Mesendoderm (in vitro differentiated cells): ENCODE measurements at regions not wholly inside any gene's neighbourhood (a gene's known extent, or its start where the extent isn't known, plus 50 kb on each side); places are given as distances from the start of the nearest gene placed in this dataset.

ENCODE experiments used
- DNase-seq: peaks from one replicate; pipeline ENCODE4 v3.0.0; 2013
- H2AK5ac ChIP-seq: 2 replicates; pipeline ENCODE4 v1.6.1; 2013; ENCODE audit warnings: low read length, inconsistent platforms
- H2BK120ac ChIP-seq: 2 replicates; pipeline ENCODE4 v1.6.1; 2013; ENCODE audit warnings: low read depth, mild to moderate bottlenecking, low read length, moderate library complexity, mixed read lengths
- H2BK15ac ChIP-seq: replicated peaks from 2 replicates; pipeline ENCODE4 v1.6.1; 2013; ENCODE audit warnings: low read depth, mild to moderate bottlenecking, moderate library complexity
- H2BK5ac ChIP-seq: 2 replicates; pipeline ENCODE4 v1.6.1; 2013; ENCODE audit warnings: low read length, inconsistent platforms
- H3K18ac ChIP-seq: 2 replicates; pipeline ENCODE4 v1.6.1; 2013; ENCODE audit warnings: mild to moderate bottlenecking, low read length, mixed read lengths
- H3K23ac ChIP-seq: one replicate; pipeline ENCODE4 v1.6.1; 2013; ENCODE audit warnings: low read length
- H3K27ac ChIP-seq: 2 replicates; pipeline ENCODE4 v1.5.1; 2013; ENCODE audit warnings: low read depth, mild to moderate bottlenecking, inconsistent platforms, low read length, moderate library complexity
- H3K27me3 ChIP-seq: 2 replicates; pipeline ENCODE4 v1.6.1; 2013; ENCODE audit warnings: low read length, control low read depth, mild to moderate bottlenecking, inconsistent platforms; ENCODE audit not compliant: insufficient read depth, poor library complexity
- H3K36me3 ChIP-seq: 2 replicates; pipeline ENCODE4 v1.6.1; 2013; ENCODE audit warnings: low read length, inconsistent platforms; ENCODE audit not compliant: control insufficient read depth, insufficient read depth
- H3K4ac ChIP-seq: one replicate; pipeline ENCODE4 v1.6.1; 2013; ENCODE audit warnings: low read depth, mild to moderate bottlenecking, low read length, moderate library complexity
- H3K4me1 ChIP-seq: 2 replicates; pipeline ENCODE4 v1.6.1; 2013; ENCODE audit warnings: low read depth, low read length, inconsistent platforms; ENCODE audit not compliant: control insufficient read depth
- H3K4me2 ChIP-seq: 2 replicates; pipeline ENCODE4 v1.6.1; 2013; ENCODE audit warnings: low read length
- H3K4me3 ChIP-seq: 2 replicates; pipeline ENCODE4 v1.5.1; 2013; ENCODE audit warnings: mild to moderate bottlenecking, low read length
- H3K56ac ChIP-seq: one replicate; pipeline ENCODE4 v1.6.1; 2013; ENCODE audit warnings: low read length
- H3K79me1 ChIP-seq: 2 replicates; pipeline ENCODE4 v1.6.1; 2013; ENCODE audit warnings: low read length, inconsistent platforms
- H3K79me2 ChIP-seq: 2 replicates; pipeline ENCODE4 v1.6.1; 2013; ENCODE audit warnings: mild to moderate bottlenecking, low read length; ENCODE audit not compliant: control insufficient read depth, insufficient read depth
- H3K9ac ChIP-seq: 2 replicates; pipeline ENCODE4 v1.6.1; 2013; ENCODE audit warnings: low read length, inconsistent platforms
- H4K5ac ChIP-seq: one replicate; pipeline ENCODE4 v1.6.1; 2013; ENCODE audit warnings: low read length
- H4K8ac ChIP-seq: one replicate; pipeline ENCODE4 v1.6.1; 2013; ENCODE audit warnings: low read depth, mild to moderate bottlenecking, control low read depth, low read length, moderate library complexity
- WGBS: extraction: QIAGEN DNeasy Blood & Tissue Kit; methylation state at CpG from one replicate; pipeline ENCODE4 v1.1.7; 2013; ENCODE audit warnings: low lambda C conversion rate, missing lambda C conversion rate; ENCODE audit not compliant: insufficient coverage; ENCODE audit errors: extremely low coverage; 5-methylcytosine and 5-hydroxymethylcytosine counted together

DNA sequence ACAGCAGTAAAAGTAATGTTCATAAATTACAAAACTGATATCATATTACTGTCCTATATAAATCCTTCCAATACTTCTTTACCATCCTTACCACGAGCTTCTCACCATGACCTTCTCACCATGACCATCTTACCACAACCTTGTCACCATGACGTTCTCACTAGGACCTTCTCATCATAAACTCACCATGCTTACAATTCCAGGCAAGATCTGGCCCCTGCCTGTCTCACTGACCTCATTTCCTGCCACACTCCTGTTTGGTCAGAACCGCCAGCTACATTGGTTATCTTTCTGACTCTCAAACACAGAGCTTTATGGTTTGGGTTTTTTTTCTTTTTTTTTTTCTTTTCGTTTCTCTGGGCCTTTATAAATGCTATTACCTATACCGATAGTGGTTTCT lies 827.6 kb downstream of the RNF144A start:
- Histone ChIP-seq H2BK120ac (no peak overlapping the region), H3K79me1 (no peaks in the 10 kb centered on the region), H3K4me3 (no peak overlapping the region), H2AK5ac (no peak overlapping the region), H3K27me3 (no peaks in the 10 kb centered on the region), H4K8ac (no peak overlapping the region), H3K9ac (no peak overlapping the region), H2BK5ac (no peak overlapping the region), H3K79me2 (no peaks in the 10 kb centered on the region), H3K4me1 (no peaks in the 10 kb centered on the region), H3K4ac (no peak overlapping the region), H3K56ac (no peak overlapping the region), H4K5ac (no peak overlapping the region), H2BK15ac (no peak overlapping the region), H3K36me3 (no peaks in the 10 kb centered on the region), H3K27ac (no peak overlapping the region), H3K18ac (no peak overlapping the region), H3K23ac (no peak overlapping the region), H3K4me2 (no peak overlapping the region)
- no peak for DNase-seq
- whole genome bisulfite sequencing: 100% methylated on average over 1 of the region's 5 CpGs

- no peak overlapping the region for H3K4me3 ChIP-seq
- no peak overlapping the region for H4K8ac ChIP-seq
- no peak overlapping the region for H2AK5ac ChIP-seq
- no peak overlapping the region for H2BK120ac ChIP-seq
- no peak overlapping the region for H3K18ac ChIP-seq
- no peaks in the 10 kb centered on the region for H3K36me3 ChIP-seq
- no peak overlapping the region for H2BK15ac ChIP-seq
- H3K4me2 ChIP-seq: no peak overlapping the region
- peak overlapping the region; percentile 16 for H3K4ac ChIP-seq
- no peak overlapping the region for H4K5ac ChIP-seq
- no peak for DNase-seq
- H3K4me1 ChIP-seq: no peaks in the 10 kb centered on the region
- H2BK5ac ChIP-seq: no peak overlapping the region
- no peak overlapping the region for H3K27ac ChIP-seq
- H3K56ac ChIP-seq: no peak overlapping the region
- H3K79me2 ChIP-seq: no peaks in the 10 kb centered on the region
- H3K79me1 ChIP-seq: no peaks in the 10 kb centered on the region
- H3K23ac ChIP-seq: no peak overlapping the region
- WGBS: no CpG with 5 or more reads among the region's 2 CpGs
- H3K27me3 ChIP-seq: no peaks in the 10 kb centered on the region
- no peak overlapping the region for H3K9ac ChIP-seq
Measured at GRCh38 chr2:7745369-7745768, 828.2 kb downstream of the RNF144A start.

DNA sequence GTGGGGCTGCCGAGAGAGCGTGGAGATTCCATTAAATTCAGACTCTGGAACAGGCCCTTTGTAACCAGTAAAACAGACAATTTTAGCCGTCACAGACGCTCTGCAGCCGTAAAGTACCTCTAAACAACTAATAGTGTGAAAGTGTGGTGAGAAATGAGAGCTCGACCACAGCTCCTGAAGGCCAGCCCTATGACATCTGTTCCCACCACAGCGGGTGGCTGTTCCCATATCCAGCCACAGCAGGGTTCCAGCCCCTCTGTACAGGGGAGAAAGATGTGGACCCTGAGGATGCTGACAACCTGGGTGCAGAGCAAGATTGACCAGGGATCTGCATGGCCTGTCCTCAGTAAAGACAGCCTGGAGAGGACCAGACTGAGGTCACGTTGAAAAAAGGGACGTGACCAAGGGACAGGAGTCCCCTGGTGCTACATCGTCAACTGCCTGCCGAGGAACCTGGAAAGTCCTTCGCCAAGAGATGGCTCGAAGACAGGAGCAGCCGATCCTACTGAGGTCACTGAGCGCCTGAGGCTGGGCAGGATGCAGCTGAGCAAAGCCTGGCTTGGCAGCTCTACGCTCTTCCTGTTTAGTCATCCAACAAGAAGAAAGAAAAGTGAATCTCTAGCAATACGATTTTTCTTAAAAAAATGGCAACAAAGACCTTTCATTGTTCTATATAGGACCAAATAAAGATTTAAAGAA lies 831.7 kb downstream of the RNF144A start:
- no peak overlapping the region for H3K56ac ChIP-seq
- H2BK120ac ChIP-seq: no peak overlapping the region
- peak; percentile 61 for DNase-seq
- H3K27ac ChIP-seq: no peak overlapping the region
- no peaks in the 10 kb centered on the region for H3K79me1 ChIP-seq
- H2AK5ac ChIP-seq: no peak overlapping the region
- no peak overlapping the region for H2BK15ac ChIP-seq
- no peak overlapping the region for H3K4ac ChIP-seq
- H3K36me3 ChIP-seq: no peaks in the 10 kb centered on the region
- H2BK5ac ChIP-seq: no peak overlapping the region
- H3K23ac ChIP-seq: no peak overlapping the region
- H3K27me3 ChIP-seq: no peaks in the 10 kb centered on the region
- no peak overlapping the region for H3K4me3 ChIP-seq
- no peaks in the 10 kb centered on the region for H3K4me1 ChIP-seq
- no CpG with 5 or more reads among the region's 17 CpGs for WGBS
- H4K8ac ChIP-seq: no peak overlapping the region
- no peaks in the 10 kb centered on the region for H3K79me2 ChIP-seq
- no peak overlapping the region for H3K9ac ChIP-seq
- H4K5ac ChIP-seq: no peak overlapping the region
- no peak overlapping the region for H3K18ac ChIP-seq
- no peak overlapping the region for H3K4me2 ChIP-seq

DNA sequence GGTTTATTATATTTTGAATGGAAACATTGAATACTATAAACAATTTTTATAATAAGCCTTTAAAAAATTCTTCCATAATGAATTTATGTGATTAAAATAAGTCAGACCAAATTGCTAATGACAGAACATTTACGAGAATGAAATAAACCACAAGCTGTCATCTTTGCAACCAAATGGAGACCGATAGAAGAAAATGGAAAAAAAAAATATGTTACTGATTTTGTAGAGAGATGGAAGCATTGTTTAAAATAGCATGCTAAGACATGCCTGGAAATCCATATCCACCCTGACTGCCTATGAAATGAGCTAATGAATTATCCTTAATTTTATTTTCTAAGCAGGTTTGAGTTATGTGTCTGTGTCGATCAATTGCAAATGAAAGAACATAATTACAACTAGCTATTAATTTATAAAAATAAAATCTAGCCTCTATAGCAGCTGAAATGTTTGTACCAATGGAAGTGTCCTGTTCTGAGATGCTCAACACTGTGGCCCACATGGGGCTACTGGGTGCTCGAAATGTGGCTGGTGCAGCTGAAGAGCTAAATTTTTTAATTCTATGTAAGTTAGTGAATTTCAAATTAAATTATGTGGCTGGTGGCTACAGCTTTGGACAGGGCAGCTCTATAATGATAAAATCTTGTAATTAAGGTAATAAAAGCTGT lies 832.8 kb downstream of the RNF144A start:
- H2BK5ac ChIP-seq: no peak overlapping the region
- no peak overlapping the region for H3K4me2 ChIP-seq
- no peak overlapping the region for H3K27ac ChIP-seq
- WGBS: no CpG with 5 or more reads among the region's 4 CpGs
- no peak overlapping the region for H2AK5ac ChIP-seq
- no peaks in the 10 kb centered on the region for H3K79me1 ChIP-seq
- no peaks in the 10 kb centered on the region for H3K79me2 ChIP-seq
- no peak overlapping the region for H3K9ac ChIP-seq
- H4K5ac ChIP-seq: no peak overlapping the region
- no peak overlapping the region for H3K4me3 ChIP-seq
- H3K27me3 ChIP-seq: no peaks in the 10 kb centered on the region
- H2BK15ac ChIP-seq: no peak overlapping the region
- no peak overlapping the region for H3K56ac ChIP-seq
- H4K8ac ChIP-seq: no peak overlapping the region
- H3K4ac ChIP-seq: no peak overlapping the region
- H3K18ac ChIP-seq: no peak overlapping the region
- DNase-seq: no peak
- H2BK120ac ChIP-seq: no peak overlapping the region
- H3K23ac ChIP-seq: no peak overlapping the region
- no peaks in the 10 kb centered on the region for H3K36me3 ChIP-seq
- H3K4me1 ChIP-seq: no peaks in the 10 kb centered on the region

- Histone ChIP-seq H3K18ac (no peak overlapping the region), H3K23ac (no peak overlapping the region), H2AK5ac (no peak overlapping the region), H3K56ac (no peak overlapping the region), H4K5ac (no peak overlapping the region), H2BK120ac (no peak overlapping the region), H3K4me3 (no peak overlapping the region), H3K4ac (no peak overlapping the region), H3K79me2 (no peaks in the 10 kb centered on the region), H3K27ac (no peak overlapping the region), H2BK15ac (no peak overlapping the region), H3K4me2 (no peak overlapping the region), H3K27me3 (no peaks in the 10 kb centered on the region), H3K9ac (no peak overlapping the region), H3K79me1 (no peaks in the 10 kb centered on the region), H3K36me3 (no peaks in the 10 kb centered on the region), H2BK5ac (no peak overlapping the region), H3K4me1 (no peaks in the 10 kb centered on the region), H4K8ac (no peak overlapping the region)
- DNase-seq: no peak
- no CpG with 5 or more reads among the region's 1 CpG for WGBS
Measured at GRCh38 chr2:7752291-7752690, 835.1 kb downstream of the RNF144A start.

- no peak overlapping the region for H4K8ac ChIP-seq
- no peak for DNase-seq
- H4K5ac ChIP-seq: no peak overlapping the region
- no peaks in the 10 kb centered on the region for H3K4me1 ChIP-seq
- no peaks in the 10 kb centered on the region for H3K36me3 ChIP-seq
- H2BK120ac ChIP-seq: no peak overlapping the region
- no peak overlapping the region for H3K4me3 ChIP-seq
- no peak overlapping the region for H2BK5ac ChIP-seq
- no peak overlapping the region for H3K27ac ChIP-seq
- H3K9ac ChIP-seq: no peak overlapping the region
- no peak overlapping the region for H2AK5ac ChIP-seq
- no peak overlapping the region for H3K56ac ChIP-seq
- H3K27me3 ChIP-seq: no peaks in the 10 kb centered on the region
- H3K23ac ChIP-seq: no peak overlapping the region
- no peak overlapping the region for H3K18ac ChIP-seq
- no peak overlapping the region for H2BK15ac ChIP-seq
- no peak overlapping the region for H3K4me2 ChIP-seq
- no peaks in the 10 kb centered on the region for H3K79me1 ChIP-seq
- no peaks in the 10 kb centered on the region for H3K79me2 ChIP-seq
- no peak overlapping the region for H3K4ac ChIP-seq
Measured at GRCh38 chr2:7753777-7754176, 836.6 kb downstream of the RNF144A start.
